Bronchial epithelial cell (primary cell): ENCODE measurements at regions not wholly inside any gene's neighbourhood (a gene's known extent, or its start where the extent isn't known, plus 50 kb on each side); places are given as distances from the start of the nearest gene placed in this dataset.

Source experiments
- DNase-seq: peaks from one replicate; pipeline ENCODE4 v3.0.0-alpha.2; 2010; ENCODE audit warnings: low read depth
- FAIRE-seq: peaks from 2 replicates; lab custom pipeline; 2011; peaks lifted over from hg19 to GRCh38; lab: Jason Lieb, UNC
- H3K27me3 ChIP-seq: 2 replicates; pipeline ENCODE4 v1.5.1; 2011; ENCODE audit warnings: low read length; ENCODE audit not compliant: control insufficient read depth, insufficient read depth
- H3K36me3 ChIP-seq: 2 replicates; pipeline ENCODE4 v1.5.1; 2011; ENCODE audit warnings: low read length; ENCODE audit not compliant: control insufficient read depth, insufficient read depth
- H3K4me3 ChIP-seq: 2 replicates; pipeline ENCODE4 v1.5.1; 2011; ENCODE audit warnings: mild to moderate bottlenecking, low read depth, low read length, control low read depth
- TF ChIP-seq, protein P1 (sequence below): IDR thresholded peaks from 2 replicates; pipeline ENCODE4 v1.5.1; 2011; ENCODE audit warnings: mild to moderate bottlenecking, moderate library complexity, low read length, control low read depth, inconsistent platforms; ENCODE audit not compliant: insufficient read depth, severe bottlenecking

- Histone ChIP-seq H3K36me3 (no peaks in the 10 kb centered on the region), H3K27me3 (no peaks in the 10 kb centered on the region), H3K4me3 (no peak overlapping the region)
- TF ChIP-seq, protein P1, sequence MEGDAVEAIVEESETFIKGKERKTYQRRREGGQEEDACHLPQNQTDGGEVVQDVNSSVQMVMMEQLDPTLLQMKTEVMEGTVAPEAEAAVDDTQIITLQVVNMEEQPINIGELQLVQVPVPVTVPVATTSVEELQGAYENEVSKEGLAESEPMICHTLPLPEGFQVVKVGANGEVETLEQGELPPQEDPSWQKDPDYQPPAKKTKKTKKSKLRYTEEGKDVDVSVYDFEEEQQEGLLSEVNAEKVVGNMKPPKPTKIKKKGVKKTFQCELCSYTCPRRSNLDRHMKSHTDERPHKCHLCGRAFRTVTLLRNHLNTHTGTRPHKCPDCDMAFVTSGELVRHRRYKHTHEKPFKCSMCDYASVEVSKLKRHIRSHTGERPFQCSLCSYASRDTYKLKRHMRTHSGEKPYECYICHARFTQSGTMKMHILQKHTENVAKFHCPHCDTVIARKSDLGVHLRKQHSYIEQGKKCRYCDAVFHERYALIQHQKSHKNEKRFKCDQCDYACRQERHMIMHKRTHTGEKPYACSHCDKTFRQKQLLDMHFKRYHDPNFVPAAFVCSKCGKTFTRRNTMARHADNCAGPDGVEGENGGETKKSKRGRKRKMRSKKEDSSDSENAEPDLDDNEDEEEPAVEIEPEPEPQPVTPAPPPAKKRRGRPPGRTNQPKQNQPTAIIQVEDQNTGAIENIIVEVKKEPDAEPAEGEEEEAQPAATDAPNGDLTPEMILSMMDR = no peak
- DNase-seq (no peak), FAIRE-seq (peak; percentile 83)
Measured at GRCh38 chr10:112006407-112006806, 177.2 kb downstream of the GPAM start.

- FAIRE-seq = no peak
Measured at GRCh38 chr10:112006831-112007230, 176.7 kb downstream of the GPAM start.

DNA sequence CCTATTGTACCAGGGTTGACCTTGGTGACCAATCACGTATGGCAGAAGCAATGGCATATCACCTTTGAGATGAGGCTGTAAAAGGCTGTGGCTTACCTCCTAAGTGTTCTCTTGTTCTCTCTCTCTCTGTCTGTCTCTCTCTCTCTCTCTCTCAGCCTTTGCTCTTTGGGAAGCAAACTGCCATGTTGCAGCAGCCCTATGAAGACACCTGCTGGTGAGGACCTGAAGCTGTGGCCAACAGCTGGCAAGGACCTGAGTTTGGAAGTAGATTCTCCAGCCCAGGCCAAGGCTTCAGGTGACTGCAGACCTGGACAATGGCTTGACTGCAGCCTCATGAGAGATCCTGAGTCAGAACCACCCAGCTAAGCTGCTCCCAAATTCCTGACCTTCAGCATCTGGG is 161.4 kb downstream of the GPAM start:
- Histone ChIP-seq H3K27me3 (no peaks in the 10 kb centered on the region), H3K4me3 (no peak overlapping the region), H3K36me3 (no peaks in the 10 kb centered on the region)
- no peak for FAIRE-seq
- no peak for DNase-seq
- TF ChIP-seq, protein P1 = no peak

More at GRCh38 chr10:112006831-112007230, 176.7 kb downstream of the GPAM start:
- DNase-seq = no peak
- Histone ChIP-seq H3K36me3 (no peaks in the 10 kb centered on the region), H3K4me3 (no peak overlapping the region), H3K27me3 (no peaks in the 10 kb centered on the region)
- TF ChIP-seq, protein P1 = no peak

GRCh38 chr10:112024079-112024478 is 159.5 kb downstream of the GPAM start:
- H3K36me3 ChIP-seq = no peaks in the 10 kb centered on the region
- no peak for DNase-seq

GRCh38 chr10:112025228-112025627 is 158.3 kb downstream of the GPAM start:
- H3K36me3 ChIP-seq = no peaks in the 10 kb centered on the region
- DNase-seq = no peak
- FAIRE-seq = no peak
- TF ChIP-seq, protein P1 = no peak
- no peak overlapping the region for H3K4me3 ChIP-seq
- H3K27me3 ChIP-seq = no peaks in the 10 kb centered on the region

More at GRCh38 chr10:112024079-112024478, 159.5 kb downstream of the GPAM start:
- H3K27me3 ChIP-seq = no peaks in the 10 kb centered on the region
- no peak for FAIRE-seq
- TF ChIP-seq, protein P1 = no peak
- H3K4me3 ChIP-seq = no peak overlapping the region

- TF ChIP-seq, protein P1 = no peak
- Histone ChIP-seq H3K36me3 (no peaks in the 10 kb centered on the region), H3K27me3 (no peaks in the 10 kb centered on the region), H3K4me3 (no peak overlapping the region)
- no peak for FAIRE-seq
- no peak for DNase-seq
Measured at GRCh38 chr10:112026438-112026837, 157.1 kb downstream of the GPAM start.
